ENCODE measurements at regions not wholly inside any gene's neighbourhood (a gene's known extent, or its start where the extent isn't known, plus 50 kb on each side); places are given as distances from the start of the nearest gene placed in this dataset.
"Not testable (repeated sequence)": the region's sequence is repeated elsewhere in the genome, so short reads cannot be mapped to it uniquely, and the experiment has no call there.

DNA sequence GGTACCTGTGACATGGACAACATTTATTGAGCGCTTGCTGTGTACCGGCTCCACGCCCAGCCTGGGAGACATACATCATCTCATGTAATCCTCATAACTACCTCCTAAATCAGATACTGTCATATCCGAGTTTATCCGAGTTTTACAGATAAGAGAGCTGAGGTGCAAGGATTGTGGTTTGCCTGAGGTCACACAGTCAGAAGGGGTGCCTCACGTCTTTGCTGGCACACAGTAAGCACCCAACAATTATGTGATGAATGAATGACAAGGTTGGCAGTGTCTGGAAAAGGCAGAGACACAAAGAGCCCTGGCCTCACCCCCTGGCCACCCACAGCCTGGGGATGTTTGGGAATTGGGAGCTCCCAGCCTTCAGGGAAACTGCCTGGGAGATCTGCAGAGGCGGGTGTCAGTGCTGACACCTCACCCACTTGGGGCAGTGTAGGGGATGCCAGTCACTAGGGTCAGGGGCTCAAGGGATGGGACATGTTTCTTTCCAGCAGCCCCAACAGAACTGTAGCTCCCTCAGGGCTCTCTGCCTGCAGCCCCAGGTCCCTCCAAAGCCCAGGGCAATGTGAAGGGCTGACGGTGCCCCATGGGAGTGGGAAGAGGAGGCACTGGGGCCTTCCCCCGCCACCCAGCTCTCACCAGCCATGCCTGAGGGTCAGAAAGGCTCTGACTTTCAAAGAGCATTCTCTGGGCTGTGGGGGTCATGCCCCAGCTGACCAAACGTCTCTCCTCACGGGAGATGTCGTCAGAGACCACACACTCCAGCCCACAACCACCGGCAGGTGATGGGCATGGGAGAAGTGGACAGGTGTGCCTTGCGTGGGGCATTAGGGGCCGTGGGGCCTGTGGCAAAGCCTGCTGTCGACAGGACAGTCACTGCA lies 157.5 kb downstream of the ZFP36L2 start:
- H3K27ac ChIP-seq = no peak overlapping the region
- intact Hi-C loops (cut with DNase I; ENCODE audit: low total_unique reads) = no loop called here
- no peaks in the 10 kb centered on the region for H3K27me3 ChIP-seq
- peaks cover 3 to 15% of the 10 kb centered on the region in 2 donors for H3K4me1 ChIP-seq
- DNase-seq = peak in 1 of 2 donors; percentile 14
- H3K36me3 ChIP-seq = no peaks in the 10 kb centered on the region
- no peaks in the 10 kb centered on the region for H3K9me3 ChIP-seq
- TF ChIP-seq POLR2A (IDR thresholded peaks at IDR 0.05) = no peak
- no peak overlapping the region for H3K4me3 ChIP-seq

- no peak overlapping the region for H3K27ac ChIP-seq
- no peaks in the 10 kb centered on the region for H3K36me3 ChIP-seq
- H3K27me3 ChIP-seq = no peaks in the 10 kb centered on the region
- intact Hi-C loops (cut with DNase I; ENCODE audit: low total_unique reads) = no loop called here
- peak in 1 of 2 donors; percentile 14 for DNase-seq
- H3K4me3 ChIP-seq = no peak overlapping the region
- peaks cover 3 to 15% of the 10 kb centered on the region in 2 donors for H3K4me1 ChIP-seq
- TF ChIP-seq POLR2A (IDR thresholded peaks at IDR 0.05) (no peak), CTCF (IDR thresholded peaks at IDR 0.05) (no peak)
- H3K9me3 ChIP-seq = no peaks in the 10 kb centered on the region
Observed at GRCh38 chr2:43068041-43068533, 158.3 kb downstream of the ZFP36L2 start.

DNA sequence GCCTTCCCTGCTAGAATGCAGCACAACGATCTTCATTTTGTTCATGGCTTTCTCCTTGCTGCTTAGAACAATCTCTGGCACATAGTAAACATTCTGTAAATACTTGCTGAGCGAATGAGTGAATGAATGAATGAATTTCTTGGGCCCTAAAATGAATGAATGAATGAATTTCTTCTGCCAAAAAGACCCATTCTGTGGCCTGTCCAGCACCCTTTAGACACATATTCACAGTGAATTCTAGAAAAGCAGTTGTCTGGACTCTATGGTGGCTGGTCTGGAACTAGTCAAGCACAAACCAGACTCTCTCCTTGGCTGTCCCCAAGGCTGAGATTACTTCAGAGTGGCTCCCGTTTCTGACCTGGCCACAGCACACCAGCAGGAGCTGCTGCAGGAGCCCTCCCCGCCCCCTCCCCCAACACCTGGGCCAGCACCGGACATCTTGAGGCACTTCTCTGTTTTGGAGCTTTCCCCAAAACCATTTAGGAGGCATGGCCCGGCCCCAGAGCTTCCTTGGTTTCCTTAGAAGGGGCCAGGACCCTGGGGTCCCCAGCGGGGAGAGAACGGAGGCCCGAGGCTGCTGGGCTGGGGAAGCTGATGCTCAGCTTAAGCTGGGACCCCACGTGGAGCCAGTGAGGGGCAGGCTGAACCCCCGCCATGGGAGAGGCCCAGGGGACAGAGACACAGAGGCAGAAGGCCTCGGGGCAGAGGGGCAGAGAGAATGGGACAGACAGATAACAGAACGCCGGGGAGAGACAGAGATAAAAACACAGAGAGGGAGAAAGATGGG lies 159.0 kb downstream of the ZFP36L2 start:
- Histone ChIP-seq H3K4me1 (peaks cover 3 to 15% of the 10 kb centered on the region in 2 donors), H3K9me3 (no peaks in the 10 kb centered on the region), H3K27me3 (no peaks in the 10 kb centered on the region), H3K4me3 (no peak overlapping the region), H3K36me3 (no peaks in the 10 kb centered on the region), H3K27ac (no peak overlapping the region)
- peak in 1 of 2 donors; percentile 13 for DNase-seq
- TF ChIP-seq POLR2A (IDR thresholded peaks at IDR 0.05) (no peak), CTCF (IDR thresholded peaks at IDR 0.05) (no peak)
- intact Hi-C loops (cut with DNase I; ENCODE audit: low total_unique reads) = no loop called here

DNA sequence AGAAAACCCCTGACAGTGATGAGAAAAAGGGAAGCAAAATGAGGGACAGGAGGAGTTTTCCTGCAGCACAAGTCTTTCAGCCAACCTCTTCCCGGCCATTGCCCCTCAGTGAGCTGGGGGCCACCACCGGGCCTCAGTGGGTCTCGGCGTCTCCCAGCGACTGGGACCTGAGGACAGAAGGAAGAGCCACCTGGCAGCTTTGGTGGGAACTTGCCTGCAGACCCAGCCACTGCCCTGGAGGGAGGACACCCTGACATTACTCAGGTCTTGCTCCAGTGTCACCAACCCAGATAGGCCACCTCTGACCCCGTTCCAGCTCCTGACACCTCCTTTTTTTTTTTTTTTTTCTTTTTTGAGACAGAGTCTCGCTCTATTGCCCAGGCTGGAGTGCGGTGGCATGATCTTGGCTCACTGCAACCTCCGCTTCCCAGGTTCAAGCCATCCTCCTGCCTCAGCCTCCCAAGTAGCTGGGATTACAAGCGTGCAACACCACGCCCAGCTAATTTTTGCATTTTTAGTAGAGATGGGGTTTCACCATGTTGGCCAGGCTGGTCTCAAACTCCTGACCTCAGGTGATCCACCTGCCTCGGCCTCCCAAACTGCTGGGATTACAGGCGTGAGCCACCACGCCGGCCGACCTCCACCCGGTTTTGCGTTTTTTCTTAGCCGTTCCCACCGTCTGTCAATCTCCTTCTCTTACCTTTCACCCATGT lies 159.7 kb downstream of the ZFP36L2 start:
- DNase-seq; H3K9me3 ChIP-seq; H3K27me3 ChIP-seq; H3K27ac ChIP-seq; H3K4me3 ChIP-seq; intact Hi-C loops (cut with DNase I; ENCODE audit: low total_unique reads); H3K36me3 ChIP-seq: not testable (repeated sequence)
- H3K4me1 ChIP-seq = peaks cover 3 to 11% of the 10 kb centered on the region in 2 donors

GRCh38 chr2:43065871-43066270 lies 160.5 kb downstream of the ZFP36L2 start:
- H3K4me1 ChIP-seq = peaks cover 0 to 2% of the 10 kb centered on the region in 2 donors
- no peak overlapping the region for H3K27ac ChIP-seq
- H3K4me3 ChIP-seq = no peak overlapping the region
- H3K9me3 ChIP-seq = peaks cover 0 to 6% of the 10 kb centered on the region in 2 donors
- no peaks in the 10 kb centered on the region for H3K36me3 ChIP-seq
- H3K27me3 ChIP-seq = no peaks in the 10 kb centered on the region
- TF ChIP-seq POLR2A (IDR thresholded peaks at IDR 0.05) (no peak), CTCF (IDR thresholded peaks at IDR 0.05) (no peak)
- peak in 1 of 2 donors; percentile 12 for DNase-seq
- intact Hi-C loops (cut with DNase I; ENCODE audit: low total_unique reads) = no loop called here
